HG03196 (cell line): ENCODE measurements at regions not wholly inside any gene's neighbourhood (a gene's known extent, or its start where the extent isn't known, plus 50 kb on each side); places are given as distances from the start of the nearest gene placed in this dataset.
"Not testable (repeated sequence)": the region's sequence is repeated elsewhere in the genome, so short reads cannot be mapped to it uniquely, and the experiment has no call there.

ENCODE experiments used
- ATAC-seq: cut with Tn5 transposase; IDR thresholded peaks from one replicate; pipeline ENCODE4 v1.9.1; 2021; ENCODE audit not compliant: unreplicated experiment

DNA sequence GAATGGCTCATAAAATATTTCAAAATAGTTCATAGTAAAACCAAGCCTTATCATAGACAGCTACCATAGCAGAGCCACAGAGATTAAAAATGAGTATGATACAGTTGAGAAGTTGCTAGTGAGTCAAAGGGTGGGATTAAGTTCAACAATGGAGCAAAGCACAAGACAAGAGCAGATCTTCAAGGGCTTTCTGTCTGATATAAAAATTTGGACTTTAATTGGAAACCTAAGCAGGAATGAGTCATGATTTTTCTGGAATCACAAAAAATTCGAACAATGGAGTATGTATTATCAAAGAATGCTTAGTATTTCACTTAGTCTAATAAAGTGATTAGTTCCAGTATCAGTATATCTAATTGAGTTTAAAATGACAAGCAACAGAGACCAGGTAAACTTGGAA lies 487.3 kb upstream of the NETO1 start:
- ATAC-seq: no peak

- ATAC-seq: no peak
Measured at GRCh38 chr18:73352546-73352945, 484.8 kb upstream of the NETO1 start.

- no peak for ATAC-seq
Measured at GRCh38 chr18:73340135-73340977, 472.6 kb upstream of the NETO1 start.

- ATAC-seq: no peak
Measured at GRCh38 chr18:73331212-73331772, 463.5 kb upstream of the NETO1 start.

GRCh38 chr18:73330106-73330505 lies 462.3 kb upstream of the NETO1 start:
- ATAC-seq: not testable (repeated sequence)

GRCh38 chr18:73324187-73324831 lies 456.5 kb upstream of the NETO1 start:
- ATAC-seq: not testable (repeated sequence)

- ATAC-seq: no peak
Measured at GRCh38 chr18:73318739-73319479, 451.1 kb upstream of the NETO1 start.

DNA sequence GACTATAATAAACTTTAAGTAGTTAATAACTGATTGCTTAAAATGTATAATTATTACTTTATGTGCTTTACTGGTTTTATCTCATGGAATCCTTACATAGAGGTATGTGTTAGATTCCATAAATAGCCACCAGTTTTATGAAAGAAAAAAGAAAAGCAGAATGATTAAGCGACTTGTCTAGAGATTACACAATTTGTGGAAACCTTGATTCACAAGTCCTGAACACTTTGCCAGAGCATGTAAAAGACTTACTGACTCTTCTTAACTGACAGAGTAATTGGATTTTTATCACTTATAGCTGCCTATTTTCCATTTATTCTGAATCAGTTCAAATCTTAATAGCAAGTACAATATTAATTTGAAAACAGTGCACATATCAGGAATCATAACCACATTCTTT lies 448.7 kb upstream of the NETO1 start:
- ATAC-seq: no peak

GRCh38 chr18:73315381-73315780 lies 447.6 kb upstream of the NETO1 start:
- no peak for ATAC-seq

DNA sequence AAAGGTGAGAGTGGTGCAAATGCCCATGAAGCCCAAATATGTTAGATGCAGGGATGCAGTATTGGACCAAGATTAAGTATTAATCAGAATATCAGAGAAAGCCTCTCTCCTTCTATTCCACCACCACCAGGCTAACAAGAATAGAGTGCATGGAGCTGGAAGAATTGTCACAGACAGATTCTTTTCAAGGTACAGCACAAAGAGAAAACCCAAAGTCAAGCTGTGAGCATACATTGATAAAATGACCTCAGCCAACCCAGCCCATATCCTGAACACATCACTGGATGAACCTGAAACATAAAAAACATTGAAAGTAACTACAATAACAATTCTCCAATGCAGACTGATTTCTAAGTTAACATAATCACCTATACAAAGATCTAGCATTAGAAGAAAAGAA lies 445.7 kb upstream of the NETO1 start:
- ATAC-seq: no peak

DNA sequence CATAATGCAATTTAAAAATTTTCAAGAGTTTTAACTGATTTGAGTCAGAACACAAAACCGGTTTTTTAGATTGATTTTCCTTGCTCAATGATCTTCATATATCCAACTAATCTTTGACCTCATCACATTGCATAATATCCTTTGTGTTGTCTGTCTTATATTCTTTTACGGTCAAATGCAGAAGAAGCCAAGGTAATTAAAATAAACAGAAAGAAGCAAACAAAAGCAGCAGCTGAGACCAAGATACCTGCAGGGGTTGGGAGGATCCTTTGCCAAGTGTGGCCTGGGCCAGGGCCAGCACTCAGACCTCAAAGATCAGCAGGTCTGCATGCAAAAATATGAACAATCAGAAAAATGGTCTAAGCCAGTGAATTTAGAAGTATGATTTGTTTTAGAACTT lies 428.9 kb upstream of the NETO1 start:
- no peak for ATAC-seq

DNA sequence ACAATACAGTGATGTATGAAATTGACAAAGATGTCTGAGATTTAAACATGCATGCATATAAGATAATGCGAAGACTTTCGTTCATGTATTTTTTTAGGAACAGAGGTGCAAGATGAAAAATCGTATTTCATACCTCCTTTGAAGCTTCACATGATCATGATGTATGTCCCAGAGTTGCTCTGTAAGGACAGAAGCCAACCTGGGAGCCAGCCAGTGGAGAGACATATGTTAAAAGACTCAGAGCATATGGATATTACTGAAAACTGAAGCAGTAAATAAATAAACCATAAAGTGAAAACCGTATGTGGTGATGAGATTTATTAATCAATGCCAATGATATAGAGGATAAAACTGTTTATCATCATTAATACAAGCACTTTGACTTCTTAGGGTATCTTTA lies 424.4 kb upstream of the NETO1 start:
- no peak for ATAC-seq

- no peak for ATAC-seq
Measured at GRCh38 chr18:73288813-73289212, 421.0 kb upstream of the NETO1 start.

DNA sequence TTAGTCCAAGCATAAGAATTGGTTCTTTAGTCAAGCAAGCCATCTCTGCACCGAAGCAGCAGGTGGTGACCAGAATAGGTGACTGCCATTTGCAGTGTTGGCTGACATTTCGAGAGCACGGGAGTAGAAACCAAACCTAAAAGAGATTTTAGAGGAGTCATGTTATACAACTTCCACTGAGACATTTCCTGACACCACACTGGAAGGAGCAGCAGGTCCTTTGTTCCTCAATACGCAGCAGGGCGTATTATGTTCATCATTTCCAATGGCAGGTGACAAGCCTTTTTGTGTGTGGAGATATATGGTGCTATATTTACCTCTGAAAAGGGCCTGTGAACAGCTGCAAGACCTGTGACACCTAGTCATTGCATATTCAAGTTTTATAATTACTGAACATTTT lies 418.8 kb upstream of the NETO1 start:
- ATAC-seq: no peak

DNA sequence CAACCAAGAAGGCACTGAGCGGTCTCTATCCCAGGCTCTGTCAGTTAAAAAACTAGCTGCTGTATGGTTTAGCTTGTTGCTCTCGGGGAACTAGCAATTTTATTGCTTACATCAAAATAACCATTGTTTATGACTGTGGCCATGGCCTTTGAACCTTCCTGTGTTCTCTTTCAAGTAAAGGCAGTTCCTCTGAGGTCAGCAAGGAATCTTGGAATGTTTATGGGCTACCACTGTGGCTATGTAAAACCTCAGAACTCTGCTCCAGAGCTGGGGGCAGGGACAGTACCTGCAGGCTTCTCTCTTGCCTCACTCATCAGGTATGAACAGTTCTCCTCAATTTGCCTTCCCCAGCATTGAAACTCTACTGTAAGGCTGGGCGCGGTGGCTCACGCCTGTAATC lies 416.0 kb upstream of the NETO1 start:
- no peak for ATAC-seq

GRCh38 chr18:73283032-73283431 lies 415.2 kb upstream of the NETO1 start:
- no peak for ATAC-seq

DNA sequence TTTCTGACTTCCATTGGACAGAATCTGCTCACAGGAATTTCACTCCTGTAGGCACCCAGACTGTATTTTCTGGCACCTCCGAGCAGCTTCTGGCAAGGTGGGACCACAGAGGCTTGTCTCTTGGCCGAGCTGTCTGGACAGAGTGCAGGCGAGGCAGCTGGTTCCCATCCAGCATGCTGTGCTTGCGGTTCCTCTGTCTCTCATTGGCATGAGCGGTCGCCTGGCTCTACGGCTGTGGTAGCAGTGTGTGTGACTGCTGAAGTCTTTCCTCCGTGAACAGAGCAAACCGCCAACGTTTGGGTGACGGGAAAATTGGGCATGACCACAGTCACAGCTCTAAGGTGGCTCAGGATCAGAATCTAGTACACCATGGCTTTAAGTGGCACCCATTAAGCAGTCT lies 411.7 kb upstream of the NETO1 start:
- ATAC-seq: no peak

- ATAC-seq: no peak
Measured at GRCh38 chr18:73274812-73275621, 407.2 kb upstream of the NETO1 start.

DNA sequence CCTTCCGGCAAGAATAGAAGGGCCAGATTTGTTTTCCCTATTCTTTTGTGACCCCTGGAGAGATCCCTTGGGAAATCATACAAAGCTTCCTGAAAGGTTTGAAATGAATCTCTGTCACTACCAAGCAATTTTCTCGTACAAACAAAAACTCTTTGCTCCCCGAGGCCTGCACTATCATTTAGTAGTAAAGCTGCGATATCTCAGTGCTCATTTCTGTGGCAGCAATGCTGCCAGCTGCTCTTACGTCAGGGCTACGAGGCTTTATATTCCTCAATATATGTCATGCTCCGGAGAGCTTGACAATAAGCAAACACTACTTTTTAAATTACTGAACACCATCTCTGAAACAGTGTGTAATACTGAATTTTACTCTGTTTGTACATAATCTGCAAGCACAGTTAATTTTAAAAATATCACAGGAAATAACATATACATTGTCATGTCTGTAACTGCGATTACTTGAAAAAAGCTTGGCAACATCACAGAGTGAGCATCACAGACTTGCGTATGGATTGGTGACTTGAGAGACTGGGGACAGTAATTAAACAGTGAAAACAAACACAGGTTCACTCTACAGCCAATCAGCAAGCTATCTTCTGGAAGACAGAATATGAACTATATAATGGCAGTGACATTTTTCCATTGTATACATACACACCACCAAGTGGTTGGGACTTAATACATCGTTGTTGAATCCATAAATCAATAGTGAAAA lies 403.3 kb upstream of the NETO1 start:
- no peak for ATAC-seq

DNA sequence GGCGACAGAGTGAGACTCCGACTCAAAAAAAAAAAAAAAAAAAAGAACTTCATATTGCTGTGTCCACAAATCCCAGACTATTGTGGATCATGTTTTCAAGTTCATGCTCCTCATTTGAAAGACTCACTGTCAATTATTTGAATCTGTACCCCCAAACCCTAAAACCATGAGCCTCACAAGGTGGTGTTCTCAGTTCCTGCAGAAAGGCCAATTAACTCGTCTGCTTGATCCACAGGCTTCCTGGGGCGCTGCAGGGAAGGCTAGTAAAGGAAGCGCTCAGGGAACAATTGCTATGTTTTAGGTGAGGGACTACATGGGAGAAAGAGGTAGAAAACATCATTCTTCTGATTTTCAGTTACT lies 396.8 kb upstream of the NETO1 start:
- ATAC-seq: no peak
